GM04504 (cell line): ENCODE measurements at regions not wholly inside any gene's neighbourhood (a gene's known extent, or its start where the extent isn't known, plus 50 kb on each side); places are given as distances from the start of the nearest gene placed in this dataset.

Source experiments
- DNase-seq: peaks from one replicate; pipeline ENCODE4 v3.0.0-alpha.2; 2012; ENCODE audit warnings: low read depth

DNA sequence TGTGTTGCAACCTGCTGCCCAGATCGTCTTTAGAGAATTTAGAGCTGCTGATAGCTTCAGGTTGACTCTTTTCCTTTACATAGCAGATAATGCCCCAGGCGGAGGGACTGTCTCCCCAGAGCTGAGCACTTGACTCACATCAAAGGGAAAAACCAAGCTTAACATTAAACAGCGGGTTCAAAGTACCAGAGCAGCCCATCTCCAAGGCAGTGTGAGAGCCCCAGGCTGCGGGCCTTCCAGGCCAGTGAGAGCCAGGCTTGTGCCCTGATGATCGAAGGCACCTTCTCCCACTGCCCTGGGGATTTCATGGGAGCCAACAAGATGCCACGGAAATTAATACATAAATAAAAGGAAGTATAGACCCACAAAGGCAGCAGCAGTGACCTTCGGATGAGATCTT, 275.6 kb downstream of the XXYLT1 start:
- no peak for DNase-seq

DNA sequence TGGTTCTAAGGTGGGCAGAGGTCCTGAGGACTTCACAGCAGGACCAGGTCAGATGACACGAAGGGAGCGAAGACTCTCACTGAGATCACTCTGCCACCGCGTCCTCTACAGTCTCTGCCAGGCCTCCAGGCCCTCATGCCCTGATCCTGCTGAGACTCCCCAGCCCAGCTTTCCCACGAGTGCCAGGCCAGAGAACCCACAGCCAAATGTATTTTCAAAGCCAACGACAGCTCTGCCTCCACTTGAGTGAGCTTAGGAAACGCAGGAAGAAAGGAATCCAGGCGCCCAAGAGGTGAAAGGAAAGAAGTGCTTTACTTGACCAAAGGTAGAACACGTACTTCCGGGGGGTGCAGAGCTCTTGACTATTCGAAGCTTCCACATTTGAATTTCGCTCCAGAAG, 275.0 kb downstream of the XXYLT1 start:
- DNase-seq, result no peak

GRCh38 chr3:194996746-194997145, 274.2 kb downstream of the XXYLT1 start:
- no peak for DNase-seq

DNA sequence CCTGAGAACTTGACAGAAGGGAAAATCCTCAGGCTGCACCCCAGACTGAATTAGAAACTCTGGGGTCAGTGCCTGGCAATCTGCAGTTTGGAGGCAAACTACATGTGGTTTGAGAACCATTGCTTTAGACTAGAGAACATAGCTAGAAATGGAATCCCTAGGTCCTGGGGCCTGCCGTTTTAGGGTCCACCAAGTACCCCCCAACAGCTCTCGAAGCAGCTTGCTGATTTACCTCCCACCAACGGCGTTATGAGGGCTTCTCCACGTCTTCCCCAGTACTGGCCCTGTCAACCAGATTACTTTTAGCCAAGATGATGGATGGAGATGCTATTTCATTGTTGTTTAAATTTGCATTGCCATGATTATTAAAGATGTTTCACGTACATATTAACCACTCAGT, 272.5 kb downstream of the XXYLT1 start:
- no peak for DNase-seq

GRCh38 chr3:194998948-194999347, 272.0 kb downstream of the XXYLT1 start:
- no peak for DNase-seq

DNA sequence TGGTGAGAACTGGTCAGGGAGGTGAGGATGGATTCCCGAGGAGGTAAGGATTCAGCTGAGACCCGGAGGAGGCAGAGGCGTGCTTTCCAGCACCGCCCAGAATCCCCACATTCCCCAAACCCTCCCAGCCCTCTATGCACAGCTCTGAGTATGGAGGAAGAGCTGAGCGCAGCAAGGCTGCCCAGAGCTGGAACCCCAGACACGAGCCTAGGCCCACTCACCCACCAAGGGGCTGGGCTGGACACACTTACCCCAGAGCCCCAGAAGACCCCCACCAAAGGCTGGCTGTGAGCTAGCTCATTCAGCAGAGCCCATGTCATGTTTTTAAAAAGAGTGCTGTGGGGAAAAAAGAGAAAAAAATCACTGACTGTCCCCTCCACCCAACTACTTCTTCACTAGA, 271.5 kb downstream of the XXYLT1 start:
- no peak for DNase-seq

GRCh38 chr3:195001261-195001660, 269.7 kb downstream of the XXYLT1 start:
- DNase-seq, result no peak

DNA sequence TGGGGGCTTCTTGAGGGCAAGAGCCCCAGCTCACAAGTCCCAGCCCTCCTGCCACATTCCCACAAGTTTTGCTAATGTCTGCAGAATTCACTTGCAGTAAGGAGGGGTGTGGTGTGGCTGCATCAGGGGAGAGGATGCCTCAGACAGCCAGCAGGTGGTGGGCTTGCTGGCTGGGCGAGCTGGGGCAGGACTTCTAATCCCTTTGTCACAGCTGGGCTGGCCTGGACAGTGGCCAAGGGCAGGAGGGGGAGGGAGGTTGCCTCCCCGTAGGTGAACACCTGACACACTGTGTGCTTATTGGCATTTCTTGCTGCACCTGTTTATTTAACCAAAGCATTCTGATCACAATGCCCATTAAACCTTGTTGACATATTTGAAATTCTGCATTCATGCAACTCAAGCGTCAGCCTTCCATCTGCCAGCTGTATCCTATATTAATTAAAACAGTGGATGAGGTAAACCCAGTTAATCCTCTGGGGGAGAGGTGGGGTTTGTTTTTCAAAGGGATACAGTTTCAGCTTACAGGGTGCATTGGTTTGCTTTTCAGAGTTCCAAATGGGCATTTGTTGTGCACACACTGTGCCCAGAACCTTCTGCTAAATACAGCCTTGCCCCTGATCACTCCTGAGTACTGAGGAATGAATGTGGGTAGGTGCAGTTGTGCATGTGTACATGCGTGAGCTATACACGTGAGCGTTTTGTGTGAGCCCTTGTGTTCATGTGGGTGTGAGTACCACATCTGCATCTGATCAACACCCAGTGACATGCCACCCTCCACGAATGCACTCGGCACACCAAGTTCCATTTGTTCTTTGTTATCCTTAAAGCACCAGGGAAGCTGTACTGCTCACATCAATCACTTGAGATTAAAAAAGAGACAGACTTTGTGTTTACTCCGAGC, 268.7 kb downstream of the XXYLT1 start:
- DNase-seq, result no peak

- DNase-seq, result no peak
These were observed 267.7 kb downstream of the XXYLT1 start for GRCh38 chr3:195003006-195003892.

GRCh38 chr3:195003893-195004289, 267.1 kb downstream of the XXYLT1 start:
- DNase-seq, result no peak

- DNase-seq, result no peak
These were observed 266.3 kb downstream of the XXYLT1 start for GRCh38 chr3:195004512-195005250.

DNA sequence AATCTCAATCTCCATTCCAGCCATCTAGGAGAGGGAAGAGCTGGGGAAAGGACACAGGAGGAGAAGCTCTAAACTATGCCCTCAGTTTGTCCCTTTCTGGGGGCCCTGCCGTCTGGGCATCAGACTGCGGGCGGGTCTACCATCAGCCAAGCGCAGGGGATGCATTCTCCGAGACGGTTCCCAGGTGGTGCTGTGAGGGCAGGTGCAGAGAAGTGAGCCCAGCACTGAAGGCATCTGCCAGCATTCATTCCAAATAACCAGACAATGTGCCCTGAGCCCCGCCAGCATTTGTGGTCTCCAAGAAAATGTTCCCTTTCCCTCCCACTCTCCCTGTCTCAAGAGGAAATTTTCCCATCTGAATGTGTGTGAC, 265.7 kb downstream of the XXYLT1 start:
- DNase-seq, result no peak

DNA sequence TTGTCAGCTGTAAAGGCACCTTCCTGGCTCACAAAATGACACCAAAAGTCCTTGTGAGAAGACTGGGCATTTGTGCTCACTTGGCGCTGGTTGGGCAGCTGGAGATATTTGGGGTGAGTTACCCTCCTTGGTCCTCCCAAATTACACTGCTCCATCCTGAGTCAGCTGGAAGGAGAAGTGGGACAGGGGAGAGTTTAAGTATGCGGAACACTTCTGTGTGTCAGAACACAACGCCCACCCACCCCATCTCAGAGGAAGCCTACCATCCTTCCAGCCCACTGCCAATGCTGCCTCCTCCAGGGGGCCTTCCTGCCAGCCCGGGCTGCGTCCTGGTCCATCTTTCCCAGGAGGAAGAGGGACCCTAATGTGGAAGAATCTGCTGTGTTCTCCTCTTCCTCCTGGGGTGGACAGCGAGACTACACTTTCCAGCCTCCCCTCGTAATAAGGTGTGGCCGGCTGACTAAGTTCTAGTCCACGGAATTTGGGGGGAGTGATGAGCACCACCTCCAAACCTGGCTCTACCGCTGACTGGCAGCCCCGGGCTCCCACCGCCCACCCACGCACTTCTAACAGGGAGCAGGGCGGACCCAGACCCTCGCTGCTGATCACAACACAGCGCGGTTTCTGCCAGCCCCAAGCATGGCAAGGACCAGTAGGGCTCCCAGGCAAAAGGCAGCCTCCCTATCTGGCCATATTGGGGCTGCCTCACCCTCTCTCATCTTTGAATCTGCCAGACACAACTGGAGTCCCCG, 265.0 kb downstream of the XXYLT1 start:
- no peak for DNase-seq

GRCh38 chr3:195007151-195007550, 263.8 kb downstream of the XXYLT1 start:
- no peak for DNase-seq

DNA sequence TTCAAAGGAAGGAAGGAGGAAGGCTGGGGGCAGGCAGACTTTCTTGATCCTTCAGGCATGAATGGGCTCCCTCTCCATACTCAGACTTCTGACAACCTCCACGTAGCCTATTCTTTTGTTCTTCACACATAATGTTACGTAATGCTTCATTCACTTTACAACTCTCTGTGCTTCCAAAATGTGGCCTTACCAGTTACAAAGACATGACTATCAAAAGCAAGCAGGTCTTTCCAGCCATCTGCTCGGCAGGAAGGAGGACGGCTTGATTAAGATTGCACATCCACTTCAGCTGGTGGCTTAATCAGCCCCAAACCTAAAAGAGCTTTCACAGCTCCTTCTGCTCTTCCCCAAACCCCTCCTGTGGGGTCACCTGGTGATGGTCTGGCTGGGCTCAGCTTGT, 263.2 kb downstream of the XXYLT1 start:
- DNase-seq, result no peak

DNA sequence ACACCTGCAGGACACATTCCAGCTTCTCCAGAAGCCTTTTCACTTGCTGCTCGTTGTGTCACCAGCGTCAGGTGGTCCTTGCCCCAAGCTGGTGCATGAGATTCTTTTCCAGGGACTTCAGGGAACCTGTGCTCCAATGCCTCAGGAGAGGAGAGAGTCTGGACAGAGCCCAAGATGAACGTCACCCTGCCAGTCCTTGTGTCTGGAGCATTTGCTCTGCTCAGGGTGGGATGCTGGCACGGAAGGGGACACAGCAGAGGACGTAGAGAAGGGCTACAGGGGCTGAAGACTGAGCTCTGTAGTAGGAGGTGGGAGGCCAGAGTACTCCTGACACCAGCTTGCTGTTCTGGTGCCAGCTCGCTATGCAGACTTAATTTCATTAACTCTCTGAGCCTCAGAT, 262.1 kb downstream of the XXYLT1 start:
- DNase-seq, result no peak

GRCh38 chr3:195009616-195010015, 261.3 kb downstream of the XXYLT1 start:
- DNase-seq, result no peak

GRCh38 chr3:195010551-195011100, 260.3 kb downstream of the XXYLT1 start:
- no peak for DNase-seq

DNA sequence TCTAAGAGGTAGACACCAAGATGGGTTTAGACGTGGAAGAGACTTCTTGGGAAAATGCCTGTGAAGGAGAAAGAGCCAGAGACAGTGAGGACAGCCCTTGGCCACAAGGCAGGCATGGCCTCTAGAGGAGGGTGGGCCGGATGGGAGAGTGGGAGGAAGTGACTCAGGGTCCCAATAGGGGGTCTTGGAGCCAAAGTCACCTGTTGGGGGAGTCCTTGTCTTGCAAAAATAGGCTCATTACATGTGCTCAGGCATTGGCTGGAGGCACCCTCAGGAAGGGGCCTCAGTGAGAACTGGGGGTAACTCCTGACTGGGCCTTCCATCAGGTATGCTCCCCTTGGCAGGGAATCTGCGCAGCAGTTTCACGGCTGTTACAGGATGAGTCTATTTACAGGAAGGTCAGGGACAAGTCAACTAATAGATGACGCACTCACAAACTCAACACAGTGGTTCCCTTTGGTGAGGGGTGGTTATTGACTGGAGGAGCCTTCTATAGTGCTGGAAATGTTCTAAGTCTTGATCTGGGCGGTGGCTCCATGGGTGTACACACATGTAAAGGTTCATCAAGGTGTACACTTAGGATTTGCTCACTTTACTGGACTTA, 259.6 kb downstream of the XXYLT1 start:
- no peak for DNase-seq

DNA sequence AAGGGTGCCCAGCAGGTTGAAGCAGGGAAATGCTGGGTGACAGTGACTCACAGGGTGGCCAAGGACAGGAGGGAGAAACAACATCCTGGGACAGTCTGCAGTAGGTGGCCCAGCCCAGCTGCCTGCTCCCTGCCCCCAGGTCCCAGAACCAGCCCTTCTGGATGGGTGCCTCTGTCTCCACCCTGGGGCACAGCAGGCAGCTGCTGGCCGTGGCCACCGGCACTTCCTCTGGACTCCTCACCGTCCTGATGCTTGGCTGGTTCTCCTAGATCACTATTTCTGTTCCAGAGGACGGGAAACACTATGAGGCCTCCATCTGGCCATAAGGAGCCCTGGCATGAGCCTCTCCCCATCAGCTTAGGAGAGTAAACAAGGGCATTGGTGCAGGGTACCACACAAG, 258.9 kb downstream of the XXYLT1 start:
- no peak for DNase-seq

DNA sequence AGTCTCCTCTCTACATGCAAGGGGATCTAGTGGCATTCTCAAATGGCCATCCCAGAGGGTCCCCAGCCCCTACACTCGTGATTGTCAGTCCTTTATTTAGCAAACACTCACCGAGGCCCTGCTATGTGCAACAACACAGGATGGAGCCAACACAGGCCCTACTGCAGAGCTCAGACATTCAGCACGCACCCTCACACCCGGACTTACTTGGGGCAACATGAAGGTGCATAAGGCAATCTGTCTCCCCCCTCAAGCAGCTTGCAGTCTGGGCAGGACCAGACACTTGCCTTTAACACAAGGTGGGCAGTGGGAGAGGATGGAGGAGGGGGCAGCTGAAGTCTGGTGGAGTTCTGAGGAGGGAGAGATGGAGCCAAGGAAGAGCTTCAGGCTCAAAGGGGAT, 258.4 kb downstream of the XXYLT1 start:
- no peak for DNase-seq
